Transverse colon (tissue), 4 donors: ENCODE measurements at regions not wholly inside any gene's neighbourhood (a gene's known extent, or its start where the extent isn't known, plus 50 kb on each side); places are given as distances from the start of the nearest gene placed in this dataset.

Experiments used
- DNase-seq: peaks from one replicate; pipeline ENCODE4 v3.0.0-alpha.2; 2019
- H3K27ac ChIP-seq, 4 donors: fragments of 200-600 bp; sonication (generic); 2 replicates each; pipeline ENCODE4 v1.5.1; 2016 to 2018; ENCODE audit warnings: inconsistent platforms in 4 of 4
- H3K27me3 ChIP-seq: fragments of 200-600 bp; sonication (generic); 2 replicates; pipeline ENCODE4 v1.5.1; 2017; ENCODE audit warnings: inconsistent platforms
- H3K36me3 ChIP-seq, 4 donors: fragments of 200-600 bp; sonication (generic); 2 replicates each; pipeline ENCODE4 v1.5.1; 2017 to 2019; ENCODE audit warnings: inconsistent platforms in 4 of 4
- H3K4me1 ChIP-seq, 4 donors: fragments of 200-600 bp; sonication (generic); 2 replicates each; pipeline ENCODE4 v1.5.1; 2017 to 2020; ENCODE audit warnings: inconsistent platforms in 4 of 4
- H3K4me3 ChIP-seq, 4 donors: fragments of 200-600 bp; sonication (generic); 1 replicate in 1 of 4; 2 replicates in 3 of 4; pipeline versions ENCODE4 v1.5.1 to v1.6.1; 2017 to 2019; ENCODE audit warnings: inconsistent platforms in 4 of 4
- H3K9me3 ChIP-seq, 2 donors: fragments of 200-600 bp; sonication (generic); 2 replicates each; pipeline ENCODE4 v1.5.1; 2017 to 2019; ENCODE audit warnings: inconsistent platforms in 2 of 2
- CTCF ChIP-seq, 5 experiments: fragments of 200-600 bp in 3 of 5; fragments of 450-650 bp in 2 of 5; sonication (generic) in 3 of 5; IDR thresholded peaks; 1 replicate in 2 of 5; 2 replicates in 3 of 5; pipeline ENCODE4 v1.5.1; 2016 to 2017; ENCODE audit warnings: antibody characterized with exemption in 5 of 5, inconsistent platforms in 3 of 5, mild to moderate bottlenecking in 2 of 5, moderate library complexity in 1 of 5
- EP300 ChIP-seq: sonication (generic); formaldehyde crosslinking; IDR thresholded peaks from one replicate; pipeline ENCODE4 v1.6.1; 2017; ENCODE audit warnings: antibody characterized with exemption, low read depth
- POLR2A ChIP-seq: fragments of 450-650 bp; IDR thresholded peaks from one replicate; pipeline ENCODE4 v1.6.1; 2016; ENCODE audit warnings: antibody characterized with exemption, mild to moderate bottlenecking, moderate library complexity
- POLR2AphosphoS5 ChIP-seq, 3 donors: sonication (generic); formaldehyde crosslinking; IDR thresholded peaks; one replicate each; pipeline ENCODE4 v1.6.1; 2016; ENCODE audit warnings: antibody characterized with exemption in 3 of 3
- WGBS, 2 donors: methylation state at CpG; one replicate each; pipeline ENCODE4 v1.1.5; 2018; ENCODE audit warnings: low coverage in 1 of 2; 5-methylcytosine and 5-hydroxymethylcytosine counted together
- in situ Hi-C, 4 donors: fragments of 200-750 bp; cut with MboI; loops; one replicate each; pipeline versions ENCODE4 v1.15.0 to v1.15.1; 2017; ENCODE audit warnings: low sequenced_read_pairs in 3 of 4, low pct_ligation_motif_present in 1 of 4, low pct_unique_long_range_greater_than_20kb in 1 of 4
- intact Hi-C: fragments of 100-400 bp; cut with DNase I; formaldehyde crosslinking; loops from one replicate; pipeline ENCODE4 v1.15.1; 2023; ENCODE audit warnings: low total_unique reads

GRCh38 chr2:215884451-215885087 lies 128.8 kb downstream of the MREG start:
- TF ChIP-seq EP300 (no peak), CTCF (IDR thresholded peaks at IDR 0.05) (no peak)
- intact Hi-C loops (no loop called here), in situ Hi-C loops (no loop called here)
- H3K36me3 ChIP-seq, result no peaks in the 10 kb centered on the region
- DNase-seq, result no peak
- H3K27me3 ChIP-seq, result no peaks in the 10 kb centered on the region
- H3K9me3 ChIP-seq, result no peaks in the 10 kb centered on the region
- peak overlapping the region; percentile 6 to 53 (median 19) for H3K27ac ChIP-seq
- no peaks in the 10 kb centered on the region for H3K4me1 ChIP-seq
- WGBS, 2 donors, result 65 to 77% methylated on average over 4 of the region's 4 CpGs
- H3K4me3 ChIP-seq, result no peak overlapping the region

- intact Hi-C loops, result no loop called here
- H3K9me3 ChIP-seq, result no peaks in the 10 kb centered on the region
- H3K27ac ChIP-seq, result peak overlapping the region in 2 of 4 donors; percentile 6 to 15
- no peaks in the 10 kb centered on the region for H3K27me3 ChIP-seq
- DNase-seq, result no peak
- in situ Hi-C loops, result no loop called here
- H3K36me3 ChIP-seq, result no peaks in the 10 kb centered on the region
- TF ChIP-seq CTCF (IDR thresholded peaks at IDR 0.05) (no peak), POLR2A (no peak), EP300 (no peak), POLR2AphosphoS5 (IDR thresholded peaks at IDR 0.05) (no peak)
- no peak overlapping the region for H3K4me3 ChIP-seq
- no peaks in the 10 kb centered on the region for H3K4me1 ChIP-seq
Measured at GRCh38 chr2:215883799-215884198, 129.6 kb downstream of the MREG start.

- intact Hi-C loops, result no loop called here
- H3K4me3 ChIP-seq, result no peak overlapping the region
- no peaks in the 10 kb centered on the region for H3K9me3 ChIP-seq
- no peak overlapping the region for H3K27ac ChIP-seq
- no peak for DNase-seq
- WGBS, 2 donors, result 59 to 73% methylated on average over 2 of the region's 2 CpGs
- H3K36me3 ChIP-seq, result no peaks in the 10 kb centered on the region
- no peak for TF ChIP-seq POLR2A
- no peak for TF ChIP-seq CTCF (IDR thresholded peaks at IDR 0.05)
- no peak for TF ChIP-seq POLR2AphosphoS5 (IDR thresholded peaks at IDR 0.05)
- no peak for TF ChIP-seq EP300
- in situ Hi-C loops, result no loop called here
- no peaks in the 10 kb centered on the region for H3K27me3 ChIP-seq
- no peaks in the 10 kb centered on the region for H3K4me1 ChIP-seq
Measured at GRCh38 chr2:215882689-215883088, 130.7 kb downstream of the MREG start.

- no peaks in the 10 kb centered on the region for H3K4me1 ChIP-seq
- intact Hi-C loops (no loop called here), in situ Hi-C loops (no loop called here)
- no peak overlapping the region for H3K27ac ChIP-seq
- no peaks in the 10 kb centered on the region for H3K36me3 ChIP-seq
- no peaks in the 10 kb centered on the region for H3K27me3 ChIP-seq
- no peak for TF ChIP-seq POLR2AphosphoS5 (IDR thresholded peaks at IDR 0.05)
- TF ChIP-seq POLR2A, result no peak
- 63 to 82% methylated on average over 2 of the region's 2 CpGs for WGBS, 2 donors
- no peak overlapping the region for H3K4me3 ChIP-seq
- no peak for DNase-seq
- no peaks in the 10 kb centered on the region for H3K9me3 ChIP-seq
Measured at GRCh38 chr2:215881582-215881981, 131.8 kb downstream of the MREG start.

- Histone ChIP-seq H3K9me3 (no peaks in the 10 kb centered on the region), H3K27me3 (no peaks in the 10 kb centered on the region), H3K36me3 (no peaks in the 10 kb centered on the region), H3K27ac (no peak overlapping the region), H3K4me1 (no peaks in the 10 kb centered on the region), H3K4me3 (no peak overlapping the region)
- DNase-seq, result no peak
- in situ Hi-C loops (no loop called here), intact Hi-C loops (no loop called here)
- TF ChIP-seq POLR2A, result no peak
- TF ChIP-seq CTCF (IDR thresholded peaks at IDR 0.05), result no peak
- TF ChIP-seq EP300, result no peak
- no peak for TF ChIP-seq POLR2AphosphoS5 (IDR thresholded peaks at IDR 0.05)
- WGBS, 2 donors, result 59 to 69% methylated on average over 3 to 4 of the region's 4 CpGs
Measured at GRCh38 chr2:215880970-215881369, 132.4 kb downstream of the MREG start.
